ENCODE measurements at regions not wholly inside any gene's neighbourhood (a gene's known extent, or its start where the extent isn't known, plus 50 kb on each side); places are given as distances from the start of the nearest gene placed in this dataset.

DNA sequence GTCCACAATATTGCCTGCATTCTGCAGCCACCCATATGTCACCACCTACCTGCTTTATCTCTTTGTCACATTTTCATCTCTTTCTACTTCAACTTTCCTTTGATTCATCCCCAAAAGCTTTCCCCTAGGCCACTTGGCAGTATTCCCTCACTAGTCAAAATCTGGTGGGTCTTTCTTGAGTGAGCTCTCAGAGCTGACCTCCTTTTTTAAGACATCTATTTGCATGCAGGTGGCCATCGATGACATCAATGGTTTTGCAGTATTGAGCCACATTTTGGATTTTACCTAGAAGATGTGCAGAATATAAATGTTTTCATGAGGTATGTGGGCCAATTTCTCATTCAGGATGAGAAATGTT lies 133.4 kb upstream of the REG3A start:
- no peak overlapping the region for H3K27ac Mint-ChIP-seq
- CTCF ChIA-PET = no interaction called here
- H3K27me3 Mint-ChIP-seq (ENCODE audit: low read depth) = no peaks in the 10 kb centered on the region
- peaks cover 12% of the 10 kb centered on the region for H3K9me3 Mint-ChIP-seq
- no peaks in the 10 kb centered on the region for H3K4me1 Mint-ChIP-seq (ENCODE audit: low read depth)
- no peak overlapping the region for H3K4me3 Mint-ChIP-seq
- DNase-seq = no peak
- H3K36me3 Mint-ChIP-seq (ENCODE audit: low read depth) = no peaks in the 10 kb centered on the region
- intact Hi-C loops (cut with micrococcal nuclease) = no loop called here

- Mint-ChIP-seq H3K36me3 (ENCODE audit: low read depth) (no peaks in the 10 kb centered on the region), H3K27me3 (ENCODE audit: low read depth) (no peaks in the 10 kb centered on the region), H3K4me3 (no peak overlapping the region), H3K4me1 (ENCODE audit: low read depth) (no peaks in the 10 kb centered on the region), H3K27ac (no peak overlapping the region), H3K9me3 (peaks cover 12% of the 10 kb centered on the region)
- DNase-seq = no peak
- CTCF ChIA-PET = no interaction called here
- intact Hi-C loops (cut with micrococcal nuclease) = no loop called here
Observed at GRCh38 chr2:79292239-79292957, 132.8 kb upstream of the REG3A start.

GRCh38 chr2:79275863-79276262 lies 116.3 kb upstream of the REG3A start:
- DNase-seq = no peak
- Mint-ChIP-seq H3K27ac (no peak overlapping the region), H3K4me3 (no peak overlapping the region), H3K36me3 (ENCODE audit: low read depth) (no peaks in the 10 kb centered on the region), H3K4me1 (ENCODE audit: low read depth) (no peaks in the 10 kb centered on the region), H3K27me3 (ENCODE audit: low read depth) (no peaks in the 10 kb centered on the region), H3K9me3 (peaks cover 16% of the 10 kb centered on the region)
- intact Hi-C loops (cut with micrococcal nuclease) = no loop called here
- CTCF ChIA-PET = interaction anchor here (1.1 kb wide), 1 partner anchor 8 kb away, joined by 3 read pairs; no protein-coding TSS in a partner anchor

GRCh38 chr2:79275197-79275596 lies 115.6 kb upstream of the REG3A start:
- Mint-ChIP-seq H3K27ac (no peak overlapping the region), H3K27me3 (ENCODE audit: low read depth) (no peaks in the 10 kb centered on the region), H3K4me3 (no peak overlapping the region), H3K9me3 (peaks cover 16% of the 10 kb centered on the region), H3K4me1 (ENCODE audit: low read depth) (no peaks in the 10 kb centered on the region), H3K36me3 (ENCODE audit: low read depth) (no peaks in the 10 kb centered on the region)
- CTCF ChIA-PET = no interaction called here
- intact Hi-C loops (cut with micrococcal nuclease) = no loop called here
- DNase-seq = no peak

DNA sequence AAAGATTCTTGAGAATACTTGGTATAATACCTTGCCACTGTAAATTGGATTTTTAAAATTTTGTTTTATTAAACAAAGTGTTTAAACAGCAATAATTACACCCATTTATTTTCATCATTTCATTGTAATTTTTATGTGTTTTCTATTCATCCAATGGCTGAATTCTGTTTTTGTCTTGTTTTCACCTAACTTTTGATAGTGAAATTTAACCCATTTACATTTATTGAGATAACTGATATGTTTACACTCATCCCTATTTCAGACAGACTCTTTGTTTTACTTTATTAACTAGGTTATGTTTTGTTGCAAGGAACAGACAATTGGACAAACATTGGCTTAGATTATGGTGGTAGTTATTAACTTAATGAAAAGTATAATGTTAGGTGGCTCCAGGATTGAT lies 113.1 kb upstream of the REG3A start:
- Mint-ChIP-seq H3K4me3 (no peak overlapping the region), H3K36me3 (ENCODE audit: low read depth) (no peaks in the 10 kb centered on the region), H3K27me3 (ENCODE audit: low read depth) (no peaks in the 10 kb centered on the region), H3K27ac (no peak overlapping the region), H3K4me1 (ENCODE audit: low read depth) (no peaks in the 10 kb centered on the region), H3K9me3 (peaks cover 10% of the 10 kb centered on the region)
- CTCF ChIA-PET = no interaction called here
- intact Hi-C loops (cut with micrococcal nuclease) = no loop called here
- DNase-seq = no peak

GRCh38 chr2:79271456-79271855 lies 111.9 kb upstream of the REG3A start:
- no peak overlapping the region for H3K4me3 Mint-ChIP-seq
- intact Hi-C loops (cut with micrococcal nuclease) = no loop called here

DNA sequence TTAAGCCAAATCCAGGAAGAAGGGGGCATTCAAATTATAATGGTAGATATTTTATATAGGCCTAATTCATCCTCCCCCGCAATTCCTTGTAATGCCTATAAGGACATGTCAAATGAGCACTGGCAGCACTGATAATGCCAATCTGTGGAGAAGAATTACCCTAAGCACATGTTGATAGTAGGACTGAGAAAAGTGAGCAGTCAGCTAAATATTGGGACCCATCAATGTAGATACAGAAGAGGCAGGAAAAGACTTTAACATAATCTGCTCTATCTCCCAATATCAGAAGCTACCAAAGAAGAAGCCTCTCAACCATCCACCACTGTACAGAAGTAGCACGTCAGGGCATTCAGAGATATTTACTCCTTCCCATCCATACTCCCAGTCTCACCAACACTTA lies 101.3 kb upstream of the REG3A start:
- H3K36me3 Mint-ChIP-seq (ENCODE audit: low read depth) = no peaks in the 10 kb centered on the region
- no peaks in the 10 kb centered on the region for H3K4me1 Mint-ChIP-seq (ENCODE audit: low read depth)
- H3K4me3 Mint-ChIP-seq = no peak overlapping the region
- no peak overlapping the region for H3K27ac Mint-ChIP-seq
- intact Hi-C loops (cut with micrococcal nuclease) = no loop called here
- CTCF ChIA-PET = no interaction called here
- DNase-seq = no peak
- H3K9me3 Mint-ChIP-seq = peaks cover 8% of the 10 kb centered on the region
- no peaks in the 10 kb centered on the region for H3K27me3 Mint-ChIP-seq (ENCODE audit: low read depth)

More at GRCh38 chr2:79271456-79271855, 111.9 kb upstream of the REG3A start:
- CTCF ChIA-PET = no interaction called here
- H3K9me3 Mint-ChIP-seq = peaks cover 10% of the 10 kb centered on the region
- H3K27ac Mint-ChIP-seq = no peak overlapping the region
- no peaks in the 10 kb centered on the region for H3K27me3 Mint-ChIP-seq (ENCODE audit: low read depth)
- DNase-seq = no peak
- no peaks in the 10 kb centered on the region for H3K4me1 Mint-ChIP-seq (ENCODE audit: low read depth)
- no peaks in the 10 kb centered on the region for H3K36me3 Mint-ChIP-seq (ENCODE audit: low read depth)

GRCh38 chr2:79259959-79260358 lies 100.4 kb upstream of the REG3A start:
- DNase-seq = no peak
- no peak overlapping the region for H3K27ac Mint-ChIP-seq
- no peak overlapping the region for H3K4me3 Mint-ChIP-seq
- CTCF ChIA-PET = interaction anchor here (0.5 kb wide), 1 partner anchor 17 kb away, joined by 3 read pairs; no protein-coding TSS in a partner anchor
- peaks cover 8% of the 10 kb centered on the region for H3K9me3 Mint-ChIP-seq
- no peaks in the 10 kb centered on the region for H3K4me1 Mint-ChIP-seq (ENCODE audit: low read depth)
- intact Hi-C loops (cut with micrococcal nuclease) = no loop called here
- no peaks in the 10 kb centered on the region for H3K27me3 Mint-ChIP-seq (ENCODE audit: low read depth)
- H3K36me3 Mint-ChIP-seq (ENCODE audit: low read depth) = no peaks in the 10 kb centered on the region

DNA sequence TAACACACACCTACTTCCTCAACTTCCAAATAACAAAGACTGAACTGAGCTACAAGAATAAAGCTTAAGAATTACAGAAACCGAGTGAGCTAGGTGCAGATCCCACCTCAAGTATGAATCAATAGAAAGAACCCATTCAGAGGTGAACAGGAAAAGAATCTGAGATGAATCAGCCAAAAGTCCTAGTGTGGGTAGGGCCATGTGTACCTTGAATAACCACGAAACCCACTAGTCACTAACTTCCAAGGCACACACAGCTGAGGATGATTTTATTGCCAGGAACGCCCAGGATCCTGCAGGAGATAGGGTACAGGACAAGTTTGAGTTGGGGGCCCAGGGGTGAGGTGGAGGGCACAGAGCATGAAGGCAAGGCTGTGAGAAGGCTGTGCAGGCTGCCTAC lies 99.7 kb upstream of the REG3A start:
- Mint-ChIP-seq H3K27ac (no peak overlapping the region), H3K4me3 (no peak overlapping the region), H3K9me3 (peaks cover 8% of the 10 kb centered on the region), H3K4me1 (ENCODE audit: low read depth) (no peaks in the 10 kb centered on the region), H3K27me3 (ENCODE audit: low read depth) (no peaks in the 10 kb centered on the region), H3K36me3 (ENCODE audit: low read depth) (no peaks in the 10 kb centered on the region)
- CTCF ChIA-PET = no interaction called here
- DNase-seq = no peak
- intact Hi-C loops (cut with micrococcal nuclease) = no loop called here

DNA sequence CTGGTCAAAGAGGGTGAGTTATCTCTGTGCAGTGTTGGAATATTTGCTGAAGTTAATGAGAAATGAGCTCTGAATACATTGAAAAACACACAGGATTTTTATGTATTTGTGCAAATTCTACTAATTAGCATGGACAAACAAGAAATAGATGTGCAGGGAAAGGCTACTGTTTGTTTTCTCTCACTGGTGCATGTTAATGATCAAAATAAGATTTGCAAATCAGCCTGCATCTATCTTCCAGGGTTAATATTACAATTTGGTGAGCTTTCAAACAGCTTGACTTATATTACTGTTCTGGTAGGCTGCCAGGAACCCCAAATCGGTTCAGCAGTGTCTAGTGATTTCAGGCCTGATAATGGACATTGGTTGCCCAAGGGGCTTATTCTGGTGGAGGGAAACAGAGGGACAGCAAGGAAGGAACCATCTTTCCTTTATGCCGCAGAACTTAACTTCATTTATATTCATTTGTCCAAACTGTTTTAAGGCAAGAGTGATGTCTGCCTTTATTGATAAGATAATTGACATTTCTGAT lies 93.8 kb upstream of the REG3A start:
- H3K27me3 Mint-ChIP-seq (ENCODE audit: low read depth) = no peaks in the 10 kb centered on the region
- H3K4me3 Mint-ChIP-seq = no peak overlapping the region
- CTCF ChIA-PET = no interaction called here
- no peaks in the 10 kb centered on the region for H3K4me1 Mint-ChIP-seq (ENCODE audit: low read depth)
- H3K36me3 Mint-ChIP-seq (ENCODE audit: low read depth) = no peaks in the 10 kb centered on the region
- DNase-seq = no peak
- no peaks in the 10 kb centered on the region for H3K9me3 Mint-ChIP-seq
- intact Hi-C loops (cut with micrococcal nuclease) = no loop called here
- no peak overlapping the region for H3K27ac Mint-ChIP-seq

- no peak overlapping the region for H3K27ac Mint-ChIP-seq
- intact Hi-C loops (cut with micrococcal nuclease) = no loop called here
- no peaks in the 10 kb centered on the region for H3K9me3 Mint-ChIP-seq
- no peak overlapping the region for H3K4me3 Mint-ChIP-seq
- H3K27me3 Mint-ChIP-seq (ENCODE audit: low read depth) = no peaks in the 10 kb centered on the region
- CTCF ChIA-PET = no interaction called here
- H3K4me1 Mint-ChIP-seq (ENCODE audit: low read depth) = no peaks in the 10 kb centered on the region
- DNase-seq = no peak
- H3K36me3 Mint-ChIP-seq (ENCODE audit: low read depth) = no peaks in the 10 kb centered on the region
Observed at GRCh38 chr2:79250656-79251055, 91.1 kb upstream of the REG3A start.

GRCh38 chr2:79248776-79249175 lies 89.2 kb upstream of the REG3A start:
- Mint-ChIP-seq H3K9me3 (no peaks in the 10 kb centered on the region), H3K27ac (no peak overlapping the region), H3K4me3 (no peak overlapping the region), H3K27me3 (ENCODE audit: low read depth) (no peaks in the 10 kb centered on the region), H3K36me3 (ENCODE audit: low read depth) (no peaks in the 10 kb centered on the region), H3K4me1 (ENCODE audit: low read depth) (no peaks in the 10 kb centered on the region)
- no peak for DNase-seq
- intact Hi-C loops (cut with micrococcal nuclease) = no loop called here
- CTCF ChIA-PET = interaction anchor here (0.7 kb wide), 1 partner anchor 71 kb away, joined by 3 read pairs; no protein-coding TSS in a partner anchor

DNA sequence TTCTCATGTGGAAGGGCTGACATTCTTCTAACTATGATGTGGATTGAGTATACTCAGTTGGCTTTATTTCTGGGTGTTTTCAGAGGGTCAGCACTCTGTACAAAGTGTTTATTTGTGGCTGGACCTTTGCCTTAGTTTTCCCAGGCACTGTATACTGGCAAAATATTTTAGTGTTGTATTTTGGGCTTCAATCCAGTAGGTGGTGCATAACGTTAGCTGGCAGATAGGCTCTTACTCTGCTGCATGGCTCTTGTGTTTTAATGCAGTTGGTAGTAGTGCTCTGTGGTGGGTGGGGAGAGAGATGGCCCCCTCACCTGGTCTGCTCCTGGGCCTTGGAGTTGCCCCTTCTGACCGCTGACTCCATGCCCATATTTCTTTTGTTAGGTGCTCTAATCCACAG lies 75.6 kb upstream of the REG3A start:
- no peaks in the 10 kb centered on the region for H3K4me1 Mint-ChIP-seq (ENCODE audit: low read depth)
- H3K27ac Mint-ChIP-seq = no peak overlapping the region
- no peaks in the 10 kb centered on the region for H3K36me3 Mint-ChIP-seq (ENCODE audit: low read depth)
- CTCF ChIA-PET = interaction anchor here (0.5 to 0.8 kb wide), 2 partner anchors 14 to 355 kb away, joined by 3 to 4 read pairs; no protein-coding TSS in a partner anchor
- intact Hi-C loops (cut with micrococcal nuclease) = loop anchor here (10.0 kb wide), 1 partner anchor 650 kb away; no protein-coding TSS in a partner anchor
- no peak overlapping the region for H3K4me3 Mint-ChIP-seq
- peaks cover 2% of the 10 kb centered on the region for H3K27me3 Mint-ChIP-seq (ENCODE audit: low read depth)
- DNase-seq = no peak
- H3K9me3 Mint-ChIP-seq = peaks cover 7% of the 10 kb centered on the region

All from activated naive CD4-positive, alpha-beta T cell treated with anti-CD3 and anti-CD28 coated beads for 36 hours (primary cell).